Amniotic stem cell (primary cell): ENCODE measurements at regions not wholly inside any gene's neighbourhood (a gene's known extent, or its start where the extent isn't known, plus 50 kb on each side); places are given as distances from the start of the nearest gene placed in this dataset.
A peak's percentile ranks its signal among the peaks of the same experiment; 100 is the strongest.
"Not testable (repeated sequence)": the region's sequence is repeated elsewhere in the genome, so short reads cannot be mapped to it uniquely, and the experiment has no call there.

Experiments used
- DNase-seq: peaks from one replicate; lab custom pipeline; 2025; lab: John Stamatoyannopoulos, UW

- DNase-seq = no peak
Measured at GRCh38 chr7:101708223-101708622, 79.1 kb upstream of the MYL10 start.

DNA sequence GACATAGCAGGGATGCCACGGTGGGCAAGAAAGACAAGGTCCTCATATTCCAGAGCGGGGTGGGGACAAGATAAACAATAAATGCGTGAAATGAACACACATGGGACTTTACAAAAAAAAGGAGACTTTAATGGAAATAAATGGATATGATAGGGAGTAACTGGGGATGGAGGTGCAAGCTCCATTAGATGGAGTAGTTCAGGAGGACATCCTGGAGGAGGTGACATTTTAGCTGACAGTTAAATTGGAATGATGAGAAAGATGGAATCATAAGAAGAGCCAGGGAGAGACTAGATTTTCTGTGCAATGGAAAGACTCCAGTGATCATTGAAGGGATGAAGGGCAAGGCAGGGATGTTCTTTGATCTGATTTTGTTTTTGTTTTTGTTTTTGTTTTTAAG, 83.6 kb upstream of the MYL10 start:
- DNase-seq = no peak

DNA sequence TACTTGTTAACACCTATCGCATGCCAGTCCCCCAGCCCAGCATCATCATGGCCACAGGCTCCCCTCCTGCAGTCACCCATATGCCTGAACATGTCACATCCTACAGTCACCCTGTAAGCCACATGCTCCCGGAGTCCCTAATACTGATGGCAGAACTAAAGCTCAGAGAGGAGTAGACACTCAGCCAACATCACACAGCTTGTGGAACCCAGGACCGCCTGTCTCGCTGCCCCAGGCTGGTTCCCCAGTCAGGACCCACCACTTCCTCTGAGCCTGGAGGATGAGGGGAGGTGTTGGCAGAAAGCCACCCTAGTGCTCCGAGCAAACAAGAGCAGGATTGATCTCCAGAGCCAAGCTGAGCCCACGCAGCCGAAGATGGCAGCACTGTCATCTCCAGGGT, 85.0 kb upstream of the MYL10 start:
- DNase-seq = no peak

GRCh38 chr7:101717628-101718357, 88.7 kb upstream of the MYL10 start:
- DNase-seq = peak; percentile 15

- DNase-seq = no peak
Measured at GRCh38 chr7:101718363-101719122, 89.4 kb upstream of the MYL10 start.

DNA sequence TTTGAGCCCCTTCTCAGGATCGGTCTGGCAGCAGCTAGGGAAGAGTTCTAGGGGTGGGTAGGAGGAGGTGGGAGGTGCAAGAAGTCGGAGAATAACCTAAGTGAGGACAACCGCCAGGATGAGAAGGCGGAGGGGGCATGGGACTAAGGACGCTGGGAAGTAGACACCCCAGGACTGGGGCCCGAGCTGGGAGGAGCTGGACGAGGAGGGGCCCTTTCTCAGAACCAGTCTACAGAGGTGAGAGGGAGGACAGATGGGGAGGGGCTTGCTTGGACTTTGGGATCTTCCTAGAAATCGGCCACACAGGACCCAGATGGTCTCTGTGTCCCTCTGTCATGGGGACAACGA, 90.0 kb upstream of the MYL10 start:
- no peak for DNase-seq

- no peak for DNase-seq
Measured at GRCh38 chr7:101720324-101720723, 91.2 kb upstream of the MYL10 start.

- no peak for DNase-seq
Measured at GRCh38 chr7:101722247-101722646, 93.2 kb upstream of the MYL10 start.

- no peak for DNase-seq
Measured at GRCh38 chr7:101723835-101724234, 93.6 kb upstream of the CUX1 start.

- no peak for DNase-seq
Measured at GRCh38 chr7:101724957-101725356, 92.5 kb upstream of the CUX1 start.

DNA sequence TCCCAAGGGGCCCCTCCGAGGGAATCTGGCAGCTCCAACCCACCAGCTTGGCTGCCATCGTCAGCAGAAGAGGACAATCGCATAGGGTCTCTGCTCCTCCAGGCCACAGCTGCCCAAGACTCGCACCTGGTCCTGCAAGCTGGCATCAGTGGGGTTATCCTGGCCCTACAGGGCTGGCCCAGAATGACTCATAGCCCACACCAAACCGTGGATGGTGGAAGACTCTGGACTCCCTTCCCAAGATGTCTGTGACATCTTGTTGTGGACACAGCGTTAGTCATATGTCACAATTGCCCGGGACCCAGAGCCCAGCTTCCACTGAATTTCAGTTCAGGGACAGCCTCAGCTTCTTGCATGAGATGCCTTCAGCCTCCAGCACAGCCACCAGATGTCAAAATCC, 91.5 kb upstream of the CUX1 start:
- DNase-seq = no peak

- no peak for DNase-seq
Measured at GRCh38 chr7:101727184-101727583, 90.2 kb upstream of the CUX1 start.

GRCh38 chr7:101728128-101728527, 89.3 kb upstream of the CUX1 start:
- no peak for DNase-seq

DNA sequence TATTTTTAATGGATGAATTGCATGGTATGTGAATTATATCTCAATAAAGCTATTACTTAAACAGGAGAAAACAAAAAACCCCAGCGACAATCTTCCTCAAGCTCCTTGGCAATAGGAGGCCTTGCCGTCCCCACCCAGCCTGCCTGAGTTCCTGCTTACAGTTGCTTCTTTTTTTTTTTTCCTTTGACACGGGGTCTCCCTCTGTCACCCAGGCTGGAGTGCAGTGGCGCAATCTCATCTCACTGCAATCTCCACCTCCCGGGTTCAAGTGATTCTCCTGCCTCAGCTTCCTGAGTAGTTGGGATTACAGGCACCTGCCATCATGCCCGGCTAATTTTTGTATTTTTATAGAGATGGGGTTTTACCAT, 88.6 kb upstream of the CUX1 start:
- DNase-seq = not testable (repeated sequence)

- DNase-seq = no peak
Measured at GRCh38 chr7:101729241-101729883, 88.1 kb upstream of the CUX1 start.

- no peak for DNase-seq
Measured at GRCh38 chr7:101731502-101732084, 85.8 kb upstream of the CUX1 start.

- no peak for DNase-seq
Measured at GRCh38 chr7:101733713-101734475, 83.5 kb upstream of the CUX1 start.

GRCh38 chr7:101736084-101736483, 81.3 kb upstream of the CUX1 start:
- DNase-seq = no peak

- DNase-seq = no peak
Measured at GRCh38 chr7:101739775-101740398, 77.5 kb upstream of the CUX1 start.

- no peak for DNase-seq
Measured at GRCh38 chr7:101740981-101741725, 76.3 kb upstream of the CUX1 start.
